GM10248 (cell line): ENCODE measurements at regions not wholly inside any gene's neighbourhood (a gene's known extent, or its start where the extent isn't known, plus 50 kb on each side); places are given as distances from the start of the nearest gene placed in this dataset.

Experiments used
- CTCF ChIA-PET: fragments of 300-600 bp; sonication (Branson Sonifier 250); formaldehyde crosslinking; extraction: SDS; loops from one replicate; lab custom pipeline; 2021; ENCODE audit warnings: antibody characterized with exemption; lab: Yijun Ruan, JAX
- POLR2A ChIA-PET: fragments of 350-650 bp; sonication (Branson Sonifier 250); formaldehyde crosslinking; extraction: SDS; loops from one replicate; lab custom pipeline; 2020; ENCODE audit warnings: antibody characterized with exemption; lab: Yijun Ruan, JAX
- DNase-seq: peaks from one replicate; pipeline ENCODE4 v3.0.0; 2012; ENCODE audit errors: extremely low spot score
- CTCF ChIP-seq: IDR thresholded peaks from 2 replicates; pipeline ENCODE4 v1.5.1; 2012; ENCODE audit warnings: mild to moderate bottlenecking, low read depth; ENCODE audit errors: extremely low read depth, missing control alignments, control extremely low read depth

- TF ChIP-seq CTCF, result no peak
- DNase-seq, result no peak
- CTCF ChIA-PET, result interaction anchor here (1.1 kb wide), 1 partner anchor 11 kb away, joined by 3 read pairs; no protein-coding TSS in a partner anchor
- POLR2A ChIA-PET, result no interaction called here
Measured at GRCh38 chr4:145345401-145345800, 136.3 kb upstream of the SMAD1 start.

DNA sequence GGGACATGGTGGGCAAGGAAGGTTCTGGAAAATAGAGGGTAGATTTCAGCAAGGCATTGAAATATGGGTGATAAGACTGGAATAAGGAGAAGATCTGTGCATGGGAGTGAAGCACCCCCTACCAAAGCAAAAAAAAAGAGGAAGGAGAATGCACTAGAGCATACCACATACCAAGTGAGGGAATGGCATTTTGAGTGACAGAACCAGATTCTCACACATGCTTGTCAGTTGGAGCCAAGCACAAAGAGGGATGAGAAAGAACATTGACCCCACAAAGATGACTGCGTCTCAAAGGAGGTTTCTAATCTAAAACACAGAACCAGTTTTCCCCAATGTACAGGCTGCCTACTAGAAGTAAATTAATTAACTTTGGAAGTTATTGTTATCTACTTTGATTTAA lies 140.3 kb upstream of the SMAD1 start:
- TF ChIP-seq CTCF, result no peak
- ChIA-PET POLR2A (no interaction called here), CTCF (no interaction called here)
- DNase-seq, result no peak

DNA sequence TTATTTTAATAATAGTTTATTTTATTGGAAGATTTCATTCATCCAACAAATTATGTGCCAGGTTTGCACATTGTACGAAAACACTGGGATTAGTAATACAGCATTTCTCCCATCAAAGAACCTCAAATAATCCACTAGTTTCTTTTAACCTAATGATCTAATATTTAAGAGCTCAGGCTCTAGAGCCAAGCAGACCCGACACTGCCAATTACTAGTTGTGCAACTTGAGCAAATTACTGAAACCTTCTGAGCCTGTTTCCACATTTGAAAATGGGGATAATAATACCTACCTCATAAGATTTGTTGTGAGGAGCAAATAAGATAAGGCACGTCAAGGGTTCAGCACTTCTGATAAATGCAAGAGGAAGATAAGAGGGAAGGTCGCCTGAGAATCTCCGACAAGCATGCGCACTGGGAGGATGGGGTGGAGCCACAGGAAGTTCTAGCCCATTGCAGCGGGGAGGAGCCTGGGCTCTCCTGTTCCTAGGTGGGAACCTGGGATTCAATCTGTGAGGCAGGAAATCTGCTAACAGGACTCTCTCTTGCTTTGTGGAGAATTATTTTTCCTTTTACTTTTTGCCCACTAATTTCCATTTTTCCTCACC lies 141.5 kb upstream of the SMAD1 start:
- DNase-seq, result no peak
- no peak for TF ChIP-seq CTCF
- ChIA-PET POLR2A (no interaction called here), CTCF (no interaction called here)

DNA sequence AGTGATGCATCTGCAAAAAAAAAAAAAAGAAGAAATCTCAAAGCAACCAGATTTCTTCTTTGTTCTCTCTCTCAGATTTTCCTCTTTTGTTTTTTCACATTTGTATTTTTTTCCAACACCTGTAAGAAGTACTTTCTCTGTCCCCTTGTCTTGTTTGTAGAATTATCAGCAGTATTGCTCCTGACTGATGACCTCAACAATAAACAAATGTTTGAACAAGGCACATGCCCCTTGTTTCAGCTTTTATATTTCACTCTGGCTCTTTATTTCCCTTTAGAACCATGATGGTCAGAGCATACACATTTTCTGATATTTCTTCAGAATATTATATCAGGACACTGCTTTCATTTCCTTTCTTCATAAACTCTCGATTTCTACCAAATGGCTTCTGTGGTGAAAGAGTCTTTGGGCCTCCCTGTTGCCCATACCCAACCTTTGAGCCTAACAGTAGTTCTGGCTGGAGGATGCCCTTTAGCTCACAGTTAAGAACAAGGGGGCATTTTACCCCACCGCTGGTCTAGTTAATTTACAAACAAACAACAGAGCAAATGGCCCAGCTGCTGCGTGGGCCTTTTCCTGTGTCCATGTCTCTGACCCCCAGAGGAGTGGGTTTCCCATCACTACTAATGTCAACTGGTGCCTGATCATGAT lies 142.5 kb upstream of the SMAD1 start:
- TF ChIP-seq CTCF, result no peak
- ChIA-PET CTCF (no interaction called here), POLR2A (no interaction called here)
- no peak for DNase-seq

GRCh38 chr4:145338568-145338967 lies 143.1 kb upstream of the SMAD1 start:
- DNase-seq, result no peak
- POLR2A ChIA-PET, result no interaction called here
- CTCF ChIA-PET, result no interaction called here
- no peak for TF ChIP-seq CTCF

GRCh38 chr4:145337391-145337790 lies 144.3 kb upstream of the SMAD1 start:
- no peak for TF ChIP-seq CTCF
- ChIA-PET CTCF (no interaction called here), POLR2A (no interaction called here)
- no peak for DNase-seq

DNA sequence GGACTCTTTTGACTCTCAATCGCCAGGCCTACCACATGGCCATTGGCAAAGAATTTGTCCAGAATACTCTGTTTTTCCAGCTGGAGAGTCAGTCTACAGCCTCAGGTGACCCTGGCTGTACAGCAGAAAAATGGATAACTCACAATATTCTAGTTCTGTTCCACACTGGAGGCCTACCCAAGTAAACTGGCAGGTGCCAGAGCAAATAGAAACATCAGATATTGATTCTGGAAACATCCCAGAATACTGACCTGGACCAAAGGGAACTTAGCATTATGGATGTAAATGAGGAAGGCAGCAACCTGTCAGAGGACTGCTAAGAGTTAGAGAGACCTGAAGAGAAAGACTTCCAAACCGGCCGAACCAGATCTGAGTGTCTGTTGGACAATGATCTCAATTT lies 147.9 kb upstream of the SMAD1 start:
- ChIA-PET CTCF (no interaction called here), POLR2A (no interaction called here)
- no peak for TF ChIP-seq CTCF
- DNase-seq, result no peak
